GM19351 (cell line): ENCODE measurements at regions not wholly inside any gene's neighbourhood (a gene's known extent, or its start where the extent isn't known, plus 50 kb on each side); places are given as distances from the start of the nearest gene placed in this dataset.
A peak's percentile ranks its signal among the peaks of the same experiment; 100 is the strongest.

Experiments used
- ATAC-seq: cut with Tn5 transposase; IDR thresholded peaks from one replicate; pipeline ENCODE4 v1.9.1; 2021; ENCODE audit warnings: mild to moderate bottlenecking, moderate library complexity; ENCODE audit not compliant: unreplicated experiment

DNA sequence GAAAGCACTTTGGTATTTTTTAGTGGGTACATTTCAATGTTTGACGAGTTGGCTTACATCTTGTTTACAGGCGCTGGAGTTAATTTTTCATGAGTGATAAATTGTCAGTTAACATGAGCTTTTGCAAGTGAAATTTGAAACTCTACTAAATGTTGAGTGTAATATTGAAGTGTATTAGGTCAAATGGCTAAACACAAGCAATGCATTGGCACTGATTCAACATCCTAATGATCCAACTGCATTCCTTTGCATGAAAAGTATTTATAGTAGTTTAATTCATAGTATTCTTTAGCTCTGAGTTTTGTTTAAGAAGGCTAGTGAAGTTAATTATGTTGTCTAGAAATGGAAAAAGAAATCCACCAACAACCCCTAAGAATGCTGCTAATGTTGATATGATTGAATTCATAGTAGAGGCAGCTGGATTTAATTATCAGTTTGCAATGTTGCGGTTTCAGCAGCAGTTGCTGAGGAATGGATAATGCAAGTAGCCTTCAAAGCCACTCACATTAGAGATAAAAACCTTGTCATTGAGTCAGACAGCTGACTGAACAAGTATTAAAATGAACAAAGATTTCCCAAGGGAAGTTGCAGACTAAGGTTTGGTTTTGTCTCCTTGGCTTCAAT lies 245.6 kb upstream of the GOLIM4 start:
- no peak for ATAC-seq

DNA sequence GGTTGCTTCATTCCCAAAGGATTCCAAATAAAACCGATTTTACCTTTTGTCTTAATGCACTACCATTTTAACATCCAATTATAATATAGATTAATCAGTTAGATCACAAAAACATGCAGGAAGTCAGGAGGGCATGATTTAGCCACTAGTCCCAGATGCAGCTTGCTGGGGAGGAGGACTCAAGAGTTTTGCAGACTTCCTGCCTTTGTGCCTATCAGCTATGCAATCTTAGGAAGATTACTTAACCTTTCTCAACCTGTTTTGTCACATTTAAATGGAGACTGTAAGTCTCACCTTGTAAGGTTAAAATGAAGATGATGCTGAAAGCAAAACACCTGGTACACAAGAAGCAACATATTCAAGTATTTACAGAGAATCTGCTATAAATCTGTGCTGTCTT lies 242.4 kb upstream of the GOLIM4 start:
- no peak for ATAC-seq

DNA sequence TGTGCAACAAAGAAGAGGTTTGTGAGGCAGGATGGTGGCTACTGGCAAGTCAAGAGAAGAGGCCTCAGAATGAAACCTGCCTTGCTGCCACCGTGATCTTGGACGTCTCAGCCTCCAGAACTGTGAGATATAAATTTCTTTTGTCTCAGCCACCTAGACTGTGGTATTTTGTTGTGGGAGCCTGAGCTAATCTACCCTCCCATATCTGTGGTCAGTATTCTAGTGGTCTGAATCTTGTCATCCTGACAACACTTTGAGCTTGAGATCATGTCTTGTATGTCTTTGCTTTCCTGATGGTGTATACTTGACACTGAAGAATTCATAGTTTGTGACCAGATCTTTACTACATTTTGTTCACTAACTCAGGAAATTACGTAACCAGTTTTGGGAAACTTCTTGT lies 240.6 kb upstream of the GOLIM4 start:
- no peak for ATAC-seq

DNA sequence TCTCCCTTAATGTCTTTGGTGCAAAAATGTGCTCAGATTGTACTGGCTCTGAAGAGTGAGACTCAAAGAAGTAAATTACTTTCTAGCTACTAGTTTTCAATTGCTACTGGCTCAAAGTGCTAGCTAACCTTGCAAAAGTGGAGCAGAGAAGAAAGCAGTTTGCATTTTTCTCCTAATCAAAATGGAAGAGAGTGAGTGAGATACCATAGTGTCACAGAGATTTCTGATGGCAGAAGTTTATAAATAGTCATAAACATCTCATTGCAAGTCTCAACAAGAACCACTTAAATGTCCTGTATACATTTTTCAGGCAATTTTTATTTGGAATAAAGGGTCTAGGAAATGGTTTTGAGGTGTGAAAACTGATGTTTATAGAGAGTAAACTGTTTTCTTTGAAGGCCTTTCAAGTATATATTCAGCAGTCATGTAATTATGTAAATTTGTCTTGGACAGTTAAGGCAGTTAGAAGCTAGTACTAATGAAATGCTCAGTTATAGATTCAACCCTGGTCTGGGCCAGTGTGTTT lies 237.7 kb upstream of the GOLIM4 start:
- ATAC-seq = no peak

DNA sequence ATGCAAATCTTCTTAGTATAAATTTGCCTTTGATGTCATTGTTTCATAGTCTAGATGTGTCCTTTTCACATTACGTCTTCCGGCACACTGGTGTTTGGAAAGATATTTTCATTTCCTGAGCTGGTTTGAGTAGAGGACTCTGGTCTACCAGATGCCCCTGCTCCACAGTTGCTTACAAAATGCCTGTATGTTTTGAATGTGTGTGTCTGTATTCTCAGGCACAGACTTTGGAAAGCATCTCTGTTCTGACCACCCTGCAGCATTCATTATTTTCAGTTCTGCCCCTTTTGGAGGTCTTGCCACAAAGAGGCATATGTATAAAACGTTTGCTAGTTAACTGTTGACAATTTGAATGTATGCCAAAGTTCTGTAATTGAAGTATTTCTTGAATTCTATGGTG lies 236.0 kb upstream of the GOLIM4 start:
- no peak for ATAC-seq

DNA sequence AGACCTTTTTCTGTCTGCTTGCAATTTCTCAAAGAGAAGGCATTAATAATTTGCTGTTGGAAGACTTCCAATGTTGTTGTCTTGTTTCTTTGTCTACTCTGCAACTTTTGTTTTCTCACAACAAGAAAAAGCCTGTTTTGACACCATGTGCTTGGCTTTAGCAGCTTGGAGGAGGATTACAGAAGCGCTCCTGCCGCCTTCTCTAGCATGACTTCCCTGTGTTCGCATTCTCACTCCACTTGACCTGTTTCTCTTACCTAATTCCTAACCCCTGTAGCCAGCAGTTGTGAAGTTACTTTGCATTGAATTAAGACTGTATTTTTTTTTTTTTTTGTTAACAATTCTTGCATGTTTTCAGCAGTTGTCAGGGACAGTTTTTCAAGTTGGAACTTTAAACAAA lies 235.3 kb upstream of the GOLIM4 start:
- ATAC-seq = no peak

DNA sequence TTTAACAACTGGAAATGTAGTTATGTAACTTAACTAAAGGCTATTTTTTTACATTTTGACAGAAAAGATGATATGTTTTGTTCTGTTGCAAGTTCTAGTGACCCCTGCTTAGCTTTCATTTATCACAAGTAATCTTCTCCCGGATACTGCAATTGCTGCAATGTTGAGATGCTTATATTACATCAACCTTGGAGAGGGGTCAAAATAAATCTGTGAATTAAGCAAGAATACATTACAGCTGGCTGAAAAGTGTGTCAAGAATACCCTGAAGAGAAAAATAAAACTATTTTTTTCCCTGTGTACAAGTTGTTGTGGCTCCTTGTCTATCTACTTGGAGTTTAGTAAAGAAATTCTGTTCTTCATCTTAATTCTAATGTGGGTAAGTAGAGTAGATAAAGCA lies 232.1 kb upstream of the GOLIM4 start:
- no peak for ATAC-seq

DNA sequence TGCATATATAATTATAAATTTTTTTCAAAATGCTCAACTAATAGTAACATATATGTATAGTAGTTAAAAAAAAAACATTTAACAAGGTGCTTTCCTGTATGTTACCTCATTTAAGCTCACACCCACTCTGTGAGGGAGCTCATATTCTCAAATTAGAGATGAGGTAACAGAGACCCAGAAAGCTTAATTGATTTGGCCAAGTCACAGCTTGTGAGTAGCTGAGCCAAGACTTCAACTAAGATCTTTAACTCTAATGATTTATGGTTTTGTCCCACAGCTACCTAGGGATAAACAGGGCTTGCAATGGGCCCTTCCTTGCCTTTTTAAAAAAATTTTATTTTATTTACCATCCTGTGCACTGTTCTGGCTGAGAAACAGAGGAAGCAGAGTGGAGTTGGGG lies 230.0 kb upstream of the GOLIM4 start:
- ATAC-seq = no peak

DNA sequence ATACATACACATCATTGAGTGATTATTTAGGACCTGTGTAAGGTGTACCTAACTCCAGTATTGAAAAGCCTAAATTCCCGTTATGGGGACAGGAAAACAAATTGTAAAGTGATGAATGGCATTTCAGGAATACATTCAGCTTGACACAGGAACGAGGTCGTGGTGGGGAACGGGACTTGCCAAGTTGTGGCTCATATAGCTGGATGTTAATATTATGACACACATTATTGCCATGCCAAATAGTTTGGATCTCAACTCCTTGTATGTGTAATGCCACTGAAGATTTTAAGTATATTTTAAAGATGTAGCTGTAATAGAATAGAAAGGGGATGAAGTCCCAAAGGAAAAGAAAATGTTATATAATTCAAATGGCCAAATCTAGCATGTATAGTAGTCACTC lies 227.2 kb upstream of the GOLIM4 start:
- ATAC-seq = no peak

DNA sequence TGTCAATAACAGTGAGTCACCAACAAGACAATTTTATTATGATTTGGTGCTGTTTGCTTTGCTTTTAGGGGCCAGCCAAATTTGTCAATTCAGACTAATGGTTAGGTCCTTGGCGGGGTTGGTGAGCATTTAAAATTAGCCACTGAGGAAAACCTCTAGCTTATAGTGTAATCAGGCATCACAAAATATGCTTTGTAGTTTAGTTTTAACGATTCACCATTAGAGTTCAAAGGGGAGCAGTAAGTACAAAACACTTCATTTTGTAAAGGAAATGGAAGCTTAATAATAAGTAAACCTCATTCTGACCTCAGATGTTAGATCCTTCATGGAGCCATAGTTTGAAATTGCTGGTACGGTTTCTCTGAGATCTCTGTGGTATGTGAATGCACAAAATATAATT lies 218.4 kb upstream of the GOLIM4 start:
- no peak for ATAC-seq

DNA sequence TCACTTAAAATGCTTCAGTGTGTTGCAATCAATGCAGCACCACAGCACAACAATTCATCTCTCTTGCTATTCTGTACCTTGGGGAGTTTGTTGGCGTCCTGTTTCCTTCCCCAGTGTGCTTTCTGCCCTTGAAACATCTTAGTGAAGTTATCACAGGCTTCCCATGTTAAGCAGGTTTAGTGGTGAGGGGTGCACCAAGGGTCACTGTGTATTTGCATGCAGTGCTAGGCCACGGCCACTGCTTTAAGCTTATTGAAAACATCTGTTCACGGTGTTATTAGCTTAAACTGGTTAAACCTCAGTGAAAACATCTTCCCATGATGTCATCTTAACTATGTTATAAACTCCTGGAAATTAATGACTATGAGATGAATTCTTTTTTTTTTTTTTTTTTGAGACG lies 217.3 kb upstream of the GOLIM4 start:
- ATAC-seq = no peak

DNA sequence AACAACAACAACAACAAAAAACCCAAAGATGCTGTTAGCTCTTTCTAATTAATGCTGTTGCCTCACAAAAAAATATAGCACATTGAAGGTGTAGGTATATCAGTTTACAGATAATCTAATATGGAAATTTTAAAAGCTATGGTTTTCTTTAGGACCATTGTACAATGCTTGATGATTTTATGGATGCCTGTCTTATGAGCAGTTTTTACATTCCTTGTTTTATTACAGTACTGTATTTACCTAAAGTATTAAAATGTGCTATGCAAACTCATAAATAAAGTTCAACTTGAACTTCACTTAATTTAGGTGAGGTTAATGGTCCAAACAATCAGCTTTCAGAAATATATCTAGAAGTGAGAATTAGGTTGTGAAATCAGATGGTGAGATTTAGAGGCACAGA lies 212.2 kb upstream of the GOLIM4 start:
- ATAC-seq = no peak

DNA sequence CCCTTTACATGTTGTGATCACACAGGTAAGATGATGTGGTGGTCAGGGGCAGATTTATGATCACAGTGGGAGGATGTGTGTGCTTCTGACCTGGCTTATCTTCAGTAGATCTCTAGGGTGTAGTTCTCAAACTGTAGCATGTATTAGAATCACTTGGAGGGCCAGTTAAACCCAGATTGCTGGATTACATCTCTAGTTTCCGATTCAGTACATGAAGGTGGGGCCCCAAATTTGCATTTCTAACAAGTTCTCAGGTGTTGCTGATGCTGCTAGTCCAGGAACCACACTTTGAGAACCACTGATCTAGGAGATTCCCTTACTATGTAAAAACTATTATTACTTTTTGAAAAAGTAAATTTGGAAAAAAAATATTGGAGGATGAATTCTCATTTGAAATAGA lies 199.3 kb upstream of the GOLIM4 start:
- ATAC-seq = peak; percentile 78

DNA sequence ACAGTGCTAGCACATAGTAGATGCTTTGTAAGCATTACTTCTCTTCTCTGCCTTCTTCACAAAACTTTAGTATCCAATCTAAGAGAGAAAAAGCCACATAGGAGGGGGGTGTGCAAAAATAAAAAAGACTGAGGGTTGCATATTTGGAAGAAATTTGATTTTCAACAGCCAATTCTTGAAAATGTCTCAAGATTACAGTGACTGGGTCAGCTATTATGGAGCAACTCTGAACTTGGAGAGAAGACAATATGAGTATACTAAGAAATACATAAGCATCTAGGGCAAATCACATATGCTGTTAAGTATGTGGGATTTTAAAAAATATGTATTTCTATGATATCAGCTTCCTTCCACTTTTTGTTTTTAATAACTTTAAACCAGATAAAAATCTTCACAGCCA lies 196.6 kb upstream of the GOLIM4 start:
- no peak for ATAC-seq

DNA sequence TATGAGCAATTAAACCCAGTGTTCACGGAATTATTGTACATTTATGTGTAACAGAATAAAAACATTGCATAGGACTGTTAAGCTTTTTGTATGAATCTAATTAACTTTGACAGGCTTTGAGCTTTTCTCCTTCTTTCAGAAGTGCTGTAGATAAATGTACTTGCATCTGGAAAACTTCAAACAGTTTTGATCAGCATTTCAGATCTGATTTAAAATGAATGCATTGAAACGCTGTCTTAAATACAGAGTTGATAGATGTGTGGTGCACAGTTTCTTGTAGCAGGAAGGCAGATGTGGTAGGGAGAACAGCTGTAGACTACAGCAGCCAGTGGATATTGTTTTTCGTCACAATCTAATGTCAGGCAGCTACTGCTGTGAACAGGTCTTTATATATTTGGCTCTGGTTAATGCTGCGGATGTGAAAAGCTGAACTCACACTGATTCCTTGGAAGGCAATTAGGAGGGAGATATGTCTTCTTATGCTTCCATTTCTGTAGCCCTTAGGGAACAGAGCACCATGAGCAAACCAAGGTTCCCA lies 193.8 kb upstream of the GOLIM4 start:
- ATAC-seq = no peak

DNA sequence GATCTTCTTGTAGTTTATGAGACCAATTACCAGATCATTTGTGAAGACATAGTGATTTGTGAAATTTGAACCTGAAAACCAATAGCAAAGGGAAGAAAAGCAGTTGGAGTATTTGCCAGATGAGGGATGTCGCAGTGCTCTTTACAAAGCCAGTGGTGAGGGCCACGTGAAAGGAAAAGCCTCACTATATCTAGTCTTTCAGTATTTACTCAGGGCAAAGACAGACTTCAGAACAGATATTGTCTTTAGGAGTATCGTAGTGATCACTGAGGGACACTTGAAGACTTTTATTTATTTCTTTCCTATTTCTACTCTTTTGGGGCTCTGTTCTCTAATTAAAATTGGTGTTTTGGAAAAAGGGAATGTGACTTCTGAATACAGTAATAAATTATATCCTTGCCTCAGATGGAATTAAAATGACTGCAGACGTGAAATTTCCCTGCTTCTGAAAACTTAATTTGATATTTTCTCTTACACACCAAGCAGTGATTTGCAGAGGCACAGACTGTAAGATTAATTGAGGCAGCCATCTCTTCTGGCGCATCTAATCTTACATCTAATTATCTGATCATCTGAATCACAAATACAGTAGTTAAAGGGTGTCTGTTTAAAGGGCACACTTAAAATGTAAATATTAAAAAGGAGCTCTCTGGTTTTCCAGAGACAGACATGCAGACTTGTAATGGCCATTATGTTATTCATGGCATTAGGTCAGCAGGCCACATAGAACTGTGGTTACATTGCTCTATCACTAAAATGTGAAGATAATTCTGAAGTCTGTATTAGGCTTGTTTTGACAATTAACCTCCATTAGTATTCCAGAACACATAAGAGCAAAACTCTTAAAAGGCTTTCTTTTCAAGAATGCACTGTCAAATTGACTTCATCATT lies 193.0 kb upstream of the GOLIM4 start:
- ATAC-seq = no peak

DNA sequence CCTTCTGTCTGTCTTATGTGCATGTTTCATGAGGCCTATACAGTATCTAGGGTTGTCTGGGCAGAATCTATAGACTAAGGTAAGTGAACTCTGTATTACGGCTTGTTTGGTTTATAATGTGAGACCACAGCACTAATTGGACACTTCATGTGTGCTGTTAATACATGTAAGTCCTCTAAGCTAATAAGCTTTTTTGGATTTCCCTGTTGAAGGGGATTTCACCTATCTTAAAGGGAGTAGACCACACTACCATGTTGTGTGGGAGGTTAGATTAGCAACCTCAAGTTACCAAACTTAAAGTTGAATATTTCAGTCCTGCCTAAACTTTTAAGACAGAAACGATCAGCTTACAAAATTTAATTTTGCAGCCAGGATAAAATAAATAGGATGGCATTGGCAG lies 189.8 kb upstream of the GOLIM4 start:
- ATAC-seq = peak; percentile 70

DNA sequence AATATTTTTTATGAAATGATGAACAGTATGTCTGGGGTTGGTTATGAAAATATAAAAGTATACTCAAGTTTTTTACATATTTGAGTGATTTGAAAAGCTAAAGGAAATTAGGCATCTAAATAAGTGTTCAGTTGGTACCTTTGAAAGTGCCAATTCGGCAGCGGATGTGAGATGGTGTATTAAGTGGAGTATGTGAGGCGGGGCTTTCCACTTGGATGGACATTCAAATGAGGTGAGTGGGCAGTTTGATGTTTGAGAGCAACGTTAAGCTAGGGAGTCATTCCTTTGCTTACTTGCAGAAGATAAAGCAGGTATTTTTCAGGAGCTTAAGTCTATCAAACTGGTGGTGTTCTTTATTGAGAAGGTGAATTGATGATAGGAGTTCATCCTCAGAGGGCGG lies 189.0 kb upstream of the GOLIM4 start:
- no peak for ATAC-seq

DNA sequence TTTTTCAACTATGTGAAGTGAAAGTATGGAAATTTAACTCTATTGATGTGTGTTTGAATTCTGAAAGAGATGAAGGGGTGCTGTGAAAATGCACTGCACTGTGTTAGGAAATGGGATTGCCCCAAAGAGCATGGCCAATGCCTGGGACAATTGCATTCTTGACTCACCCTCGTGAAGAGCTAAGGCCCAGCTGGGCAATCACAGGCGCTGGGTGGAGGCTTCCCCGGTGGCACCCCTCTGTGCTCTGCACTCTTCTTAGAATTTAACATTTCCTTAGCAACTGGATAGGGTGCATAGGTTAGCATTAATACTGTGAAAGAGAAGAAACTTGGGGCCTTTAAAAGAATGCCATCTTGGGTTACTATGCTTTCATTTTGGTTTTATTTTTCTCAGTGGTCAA lies 179.9 kb upstream of the GOLIM4 start:
- ATAC-seq = no peak

DNA sequence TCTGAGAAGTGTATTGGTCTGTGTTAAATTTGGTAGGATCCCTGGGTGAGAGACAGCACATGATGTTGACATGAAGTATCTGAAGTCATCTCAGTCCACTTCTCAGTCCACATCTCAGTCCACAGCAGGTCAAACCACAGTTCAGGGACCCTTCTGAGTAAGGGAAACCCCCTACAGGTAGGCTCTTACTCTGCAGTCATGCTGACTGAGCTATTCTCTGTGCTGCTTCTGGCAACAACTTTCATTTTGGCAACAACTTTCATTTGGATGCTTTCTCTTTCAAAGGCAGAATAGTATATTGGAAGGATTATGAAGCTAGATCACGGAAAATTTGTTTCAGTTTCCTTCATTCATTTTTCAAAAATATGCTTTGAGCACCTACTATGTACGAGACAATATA lies 178.2 kb upstream of the GOLIM4 start:
- peak; percentile 88 for ATAC-seq

DNA sequence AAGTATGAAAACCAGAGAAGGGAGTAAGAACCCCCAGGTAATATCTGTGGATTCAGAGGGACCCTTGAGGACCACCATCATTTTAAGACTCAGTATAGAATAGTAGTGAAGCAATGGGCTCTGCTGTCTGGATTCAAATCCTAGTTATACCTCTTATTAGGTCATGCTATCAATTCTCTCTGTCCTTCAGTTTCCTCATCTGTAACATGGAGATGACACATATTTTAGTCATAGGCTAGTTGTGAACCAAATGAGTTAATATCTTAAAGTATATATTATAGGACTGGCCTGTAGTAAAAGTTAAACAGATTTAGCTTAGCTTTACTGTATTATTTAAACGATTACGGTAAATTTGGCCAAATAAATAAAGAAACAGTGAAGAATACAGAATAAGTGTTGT lies 177.3 kb upstream of the GOLIM4 start:
- no peak for ATAC-seq

DNA sequence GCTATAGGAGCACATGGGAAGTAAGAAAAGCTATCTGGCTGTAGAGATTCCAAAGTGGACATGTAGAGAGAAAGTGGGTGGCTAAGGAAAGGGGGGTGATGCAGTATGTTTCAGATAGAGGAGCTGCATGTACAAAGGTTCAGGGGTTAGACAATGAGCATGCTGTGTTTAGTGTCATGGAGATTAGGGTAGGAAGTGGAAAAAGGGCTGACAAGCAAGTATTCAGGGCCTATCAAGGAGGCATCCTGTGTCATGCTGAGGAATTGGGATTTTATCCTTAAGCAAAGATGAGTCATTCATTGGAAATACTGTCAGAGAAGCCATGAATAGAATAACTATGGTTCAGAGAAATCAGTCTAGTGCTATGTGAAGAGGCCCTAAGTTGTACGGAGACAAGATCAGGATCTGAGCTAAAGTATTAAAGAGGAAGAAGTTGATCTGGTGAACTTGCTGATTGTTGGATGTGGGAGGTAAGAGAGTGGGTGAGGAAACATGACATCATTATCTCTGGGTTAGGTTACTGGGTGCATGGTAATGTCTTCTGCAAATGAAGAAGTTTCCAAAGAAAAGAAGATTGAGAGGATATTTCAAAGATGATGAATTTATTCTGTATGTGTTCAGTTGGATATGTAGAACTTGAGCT lies 176.7 kb upstream of the GOLIM4 start:
- no peak for ATAC-seq
